ENCODE measurements at regions not wholly inside any gene's neighbourhood (a gene's known extent, or its start where the extent isn't known, plus 50 kb on each side); places are given as distances from the start of the nearest gene placed in this dataset.

DNA sequence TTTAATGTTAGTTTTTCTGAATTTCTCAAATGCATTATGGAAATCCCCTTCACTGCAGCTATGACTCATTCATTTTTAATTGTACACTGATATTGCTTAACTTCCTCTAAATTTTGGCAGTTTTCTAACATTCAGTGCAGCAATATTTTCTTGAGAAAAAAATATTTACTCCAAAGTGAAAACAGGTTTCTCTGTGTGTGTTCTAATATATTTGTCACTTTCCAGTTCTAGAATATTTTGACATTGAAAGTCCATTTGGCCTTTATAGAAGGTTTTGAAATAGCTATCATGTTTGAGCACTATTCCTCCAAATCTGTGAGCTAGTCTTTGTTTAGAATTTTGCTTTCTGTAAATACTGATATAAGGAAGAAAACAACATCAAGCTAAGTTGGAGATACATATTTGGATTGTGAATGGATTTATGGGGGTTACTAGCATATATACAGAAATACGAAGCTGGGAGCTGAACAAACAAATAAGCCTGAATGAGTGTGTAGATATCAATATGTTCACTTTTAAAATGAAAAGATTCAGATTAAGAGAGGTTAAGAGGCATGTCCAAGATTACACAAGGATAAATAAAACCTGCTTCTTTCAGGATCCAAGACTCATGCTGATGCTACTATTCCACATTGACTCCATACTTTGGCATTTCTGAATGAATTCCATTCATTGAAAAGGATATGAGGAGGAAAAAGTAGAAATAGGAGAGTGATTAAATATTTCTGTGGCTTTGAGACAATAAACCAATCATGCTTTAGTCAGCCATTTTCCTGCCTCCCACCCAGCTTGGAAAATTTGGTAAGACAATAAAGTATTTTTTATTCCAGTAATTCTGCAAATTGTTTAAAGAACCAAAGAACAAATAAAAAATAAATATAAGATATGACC, 57.3 kb upstream of the SLIT2 start:
- H4K20me1 ChIP-seq (ENCODE audit: insufficient read depth, low read length): no peaks in the 10 kb centered on the region
- H3K27ac ChIP-seq (ENCODE audit: extremely low read length, insufficient read depth, low read length): no peak overlapping the region
- no peaks in the 10 kb centered on the region for H3K27me3 ChIP-seq (ENCODE audit: control insufficient read depth in 1 of 2, insufficient read depth in 2 of 2, low read length in 2 of 2)
- TF ChIP-seq IKZF4 (CRISPR knock-in tag; IDR thresholded peaks at IDR 0.05; ENCODE audit: borderline replicate concordance, low read depth, not compliant biosample characterization): no peak
- TF ChIP-seq SIN3A (IDR thresholded peaks at IDR 0.05; ENCODE audit: borderline replicate concordance, low read depth, low read length): no peak
- no peak for TF ChIP-seq SYNCRIP (IDR thresholded peaks at IDR 0.05; ENCODE audit: insufficient read depth, low read depth, low read length)
- TF ChIP-seq, protein P1, sequence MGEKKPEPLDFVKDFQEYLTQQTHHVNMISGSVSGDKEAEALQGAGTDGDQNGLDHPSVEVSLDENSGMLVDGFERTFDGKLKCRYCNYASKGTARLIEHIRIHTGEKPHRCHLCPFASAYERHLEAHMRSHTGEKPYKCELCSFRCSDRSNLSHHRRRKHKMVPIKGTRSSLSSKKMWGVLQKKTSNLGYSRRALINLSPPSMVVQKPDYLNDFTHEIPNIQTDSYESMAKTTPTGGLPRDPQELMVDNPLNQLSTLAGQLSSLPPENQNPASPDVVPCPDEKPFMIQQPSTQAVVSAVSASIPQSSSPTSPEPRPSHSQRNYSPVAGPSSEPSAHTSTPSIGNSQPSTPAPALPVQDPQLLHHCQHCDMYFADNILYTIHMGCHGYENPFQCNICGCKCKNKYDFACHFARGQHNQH (CRISPR knock-in tag; IDR thresholded peaks at IDR 0.05): no peak
- TF ChIP-seq HMG20B (CRISPR knock-in tag; conservative IDR thresholded peaks at IDR 0.05): no peak
- TF ChIP-seq, protein P2, sequence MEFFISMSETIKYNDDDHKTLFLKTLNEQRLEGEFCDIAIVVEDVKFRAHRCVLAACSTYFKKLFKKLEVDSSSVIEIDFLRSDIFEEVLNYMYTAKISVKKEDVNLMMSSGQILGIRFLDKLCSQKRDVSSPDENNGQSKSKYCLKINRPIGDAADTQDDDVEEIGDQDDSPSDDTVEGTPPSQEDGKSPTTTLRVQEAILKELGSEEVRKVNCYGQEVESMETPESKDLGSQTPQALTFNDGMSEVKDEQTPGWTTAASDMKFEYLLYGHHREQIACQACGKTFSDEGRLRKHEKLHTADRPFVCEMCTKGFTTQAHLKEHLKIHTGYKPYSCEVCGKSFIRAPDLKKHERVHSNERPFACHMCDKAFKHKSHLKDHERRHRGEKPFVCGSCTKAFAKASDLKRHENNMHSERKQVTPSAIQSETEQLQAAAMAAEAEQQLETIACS (CRISPR knock-in tag; IDR thresholded peaks at IDR 0.05): no peak
- no peak for TF ChIP-seq ZNF605 (CRISPR knock-in tag; IDR thresholded peaks at IDR 0.05)
- TF ChIP-seq NFIC (IDR thresholded peaks at IDR 0.05; ENCODE audit: low read length): no peak
- no peak for TF ChIP-seq PLRG1 (conservative IDR thresholded peaks at IDR 0.05)
- no peak for TF ChIP-seq FIP1L1 (IDR thresholded peaks at IDR 0.05; ENCODE audit: borderline replicate concordance, insufficient read depth, low read depth, low read length)
- no peak for TF ChIP-seq RNF2 (conservative IDR thresholded peaks at IDR 0.05; ENCODE audit: low read depth)
- TF ChIP-seq, protein P3, sequence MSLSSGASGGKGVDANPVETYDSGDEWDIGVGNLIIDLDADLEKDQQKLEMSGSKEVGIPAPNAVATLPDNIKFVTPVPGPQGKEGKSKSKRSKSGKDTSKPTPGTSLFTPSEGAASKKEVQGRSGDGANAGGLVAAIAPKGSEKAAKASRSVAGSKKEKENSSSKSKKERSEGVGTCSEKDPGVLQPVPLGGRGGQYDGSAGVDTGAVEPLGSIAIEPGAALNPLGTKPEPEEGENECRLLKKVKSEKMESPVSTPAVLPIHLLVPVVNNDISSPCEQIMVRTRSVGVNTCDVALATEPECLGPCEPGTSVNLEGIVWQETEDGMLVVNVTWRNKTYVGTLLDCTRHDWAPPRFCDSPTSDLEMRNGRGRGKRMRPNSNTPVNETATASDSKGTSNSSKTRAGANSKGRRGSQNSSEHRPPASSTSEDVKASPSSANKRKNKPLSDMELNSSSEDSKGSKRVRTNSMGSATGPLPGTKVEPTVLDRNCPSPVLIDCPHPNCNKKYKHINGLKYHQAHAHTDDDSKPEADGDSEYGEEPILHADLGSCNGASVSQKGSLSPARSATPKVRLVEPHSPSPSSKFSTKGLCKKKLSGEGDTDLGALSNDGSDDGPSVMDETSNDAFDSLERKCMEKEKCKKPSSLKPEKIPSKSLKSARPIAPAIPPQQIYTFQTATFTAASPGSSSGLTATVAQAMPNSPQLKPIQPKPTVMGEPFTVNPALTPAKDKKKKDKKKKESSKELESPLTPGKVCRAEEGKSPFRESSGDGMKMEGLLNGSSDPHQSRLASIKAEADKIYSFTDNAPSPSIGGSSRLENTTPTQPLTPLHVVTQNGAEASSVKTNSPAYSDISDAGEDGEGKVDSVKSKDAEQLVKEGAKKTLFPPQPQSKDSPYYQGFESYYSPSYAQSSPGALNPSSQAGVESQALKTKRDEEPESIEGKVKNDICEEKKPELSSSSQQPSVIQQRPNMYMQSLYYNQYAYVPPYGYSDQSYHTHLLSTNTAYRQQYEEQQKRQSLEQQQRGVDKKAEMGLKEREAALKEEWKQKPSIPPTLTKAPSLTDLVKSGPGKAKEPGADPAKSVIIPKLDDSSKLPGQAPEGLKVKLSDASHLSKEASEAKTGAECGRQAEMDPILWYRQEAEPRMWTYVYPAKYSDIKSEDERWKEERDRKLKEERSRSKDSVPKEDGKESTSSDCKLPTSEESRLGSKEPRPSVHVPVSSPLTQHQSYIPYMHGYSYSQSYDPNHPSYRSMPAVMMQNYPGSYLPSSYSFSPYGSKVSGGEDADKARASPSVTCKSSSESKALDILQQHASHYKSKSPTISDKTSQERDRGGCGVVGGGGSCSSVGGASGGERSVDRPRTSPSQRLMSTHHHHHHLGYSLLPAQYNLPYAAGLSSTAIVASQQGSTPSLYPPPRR (CRISPR knock-in tag; IDR thresholded peaks at IDR 0.05; ENCODE audit: borderline replicate concordance): no peak
- TF ChIP-seq, protein P4, sequence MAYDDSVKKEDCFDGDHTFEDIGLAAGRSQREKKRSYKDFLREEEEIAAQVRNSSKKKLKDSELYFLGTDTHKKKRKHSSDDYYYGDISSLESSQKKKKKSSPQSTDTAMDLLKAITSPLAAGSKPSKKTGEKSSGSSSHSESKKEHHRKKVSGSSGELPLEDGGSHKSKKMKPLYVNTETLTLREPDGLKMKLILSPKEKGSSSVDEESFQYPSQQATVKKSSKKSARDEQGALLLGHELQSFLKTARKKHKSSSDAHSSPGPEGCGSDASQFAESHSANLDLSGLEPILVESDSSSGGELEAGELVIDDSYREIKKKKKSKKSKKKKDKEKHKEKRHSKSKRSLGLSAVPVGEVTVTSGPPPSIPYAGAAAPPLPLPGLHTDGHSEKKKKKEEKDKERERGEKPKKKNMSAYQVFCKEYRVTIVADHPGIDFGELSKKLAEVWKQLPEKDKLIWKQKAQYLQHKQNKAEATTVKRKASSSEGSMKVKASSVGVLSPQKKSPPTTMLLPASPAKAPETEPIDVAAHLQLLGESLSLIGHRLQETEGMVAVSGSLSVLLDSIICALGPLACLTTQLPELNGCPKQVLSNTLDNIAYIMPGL (CRISPR knock-in tag; IDR thresholded peaks at IDR 0.05; ENCODE audit: borderline replicate concordance in 1 of 2, low read depth in 1 of 2): no peak
- H3K4me1 ChIP-seq (ENCODE audit: insufficient read depth, low read length): no peaks in the 10 kb centered on the region
- ATAC-seq (no peak), DNase-seq (ENCODE audit: low spot score) (no peak), FAIRE-seq (no peak)
- intact Hi-C loops (cut with micrococcal nuclease; ENCODE audit: unreplicated experiment) (no loop called here), in situ Hi-C loops (cut with HindIII; ENCODE audit: extremely low pct_ligation_motif_present, low pct_unique_long_range_greater_than_20kb) (no loop called here)
- no peaks in the 10 kb centered on the region for H3K79me2 ChIP-seq (ENCODE audit: insufficient read depth, low read length)
- H3K9ac ChIP-seq (ENCODE audit: insufficient read depth, low read depth, low read length): no peak overlapping the region
- peaks cover 93% of the 10 kb centered on the region for H3K9me3 ChIP-seq (ENCODE audit: low read length)
- H3K4me2 ChIP-seq (ENCODE audit: low read depth, low read length): no peak overlapping the region
- no TSS peak for BruUV-seq (replicated peaks)
- 0% methylated on average over 1 of the region's 1 CpG for WGBS (ENCODE audit: low lambda C conversion rate)
- H3K4me3 ChIP-seq (replicated peaks in 1 of 3; ENCODE audit: insufficient read depth in 1 of 3, low read depth in 2 of 3, low read length in 3 of 3): no peak overlapping the region
- no peaks in the 10 kb centered on the region for H3K36me3 ChIP-seq (replicated peaks in 1 of 2; ENCODE audit: control insufficient read depth in 1 of 2, insufficient read depth in 2 of 2, low read length in 2 of 2)
- CTCF ChIA-PET (ENCODE audit: low intra/inter-chr PET ratio, low total read pairs): no interaction called here
- POLR2A ChIA-PET: no interaction called here
- no peak overlapping the region for H2AFZ ChIP-seq (ENCODE audit: low read length)

All from HepG2 (cell line).